Lung (tissue), 11 donors: ENCODE measurements at regions not wholly inside any gene's neighbourhood (a gene's known extent, or its start where the extent isn't known, plus 50 kb on each side); places are given as distances from the start of the nearest gene placed in this dataset.

ENCODE experiments used
- ATAC-seq: fragments of 200-7000 bp; cut with Tn5 transposase; one replicate; pipeline ENCODE4 v1.9.1; 2020; ENCODE audit warnings: moderate number of reproducible peaks; ENCODE audit not compliant: insufficient read depth, low FRiP score
- DNase-seq, 3 donors: peaks; one replicate each; pipeline ENCODE4 v3.0.0-alpha.2; 2013 to 2017
- H3K27ac ChIP-seq, 2 donors: one replicate each; pipeline ENCODE4 v1.5.1; 2013; ENCODE audit warnings: mild to moderate bottlenecking in 2 of 2, moderate library complexity in 2 of 2, control low read depth in 1 of 2, inconsistent platforms in 1 of 2, low read depth in 1 of 2, low read length in 1 of 2
- H3K27me3 ChIP-seq, 3 donors: one replicate each; pipeline ENCODE4 v1.5.1; 2013; ENCODE audit warnings: low read length in 2 of 3; ENCODE audit not compliant: control insufficient read depth in 3 of 3, insufficient read depth in 3 of 3
- H3K36me3 ChIP-seq, 4 donors: one replicate each; pipeline ENCODE4 v1.5.1; 2013; ENCODE audit warnings: low read length in 4 of 4, mild to moderate bottlenecking in 1 of 4, moderate library complexity in 1 of 4; ENCODE audit not compliant: control insufficient read depth in 4 of 4, insufficient read depth in 4 of 4
- H3K4me1 ChIP-seq, 5 donors: one replicate each; pipeline ENCODE4 v1.5.1; 2013; ENCODE audit warnings: low read length in 5 of 5, mild to moderate bottlenecking in 2 of 5, moderate library complexity in 1 of 5; ENCODE audit not compliant: control insufficient read depth in 5 of 5, insufficient read depth in 5 of 5
- H3K4me3 ChIP-seq: one replicate; pipeline ENCODE4 v1.5.1; 2013; ENCODE audit warnings: mild to moderate bottlenecking, control low read depth, moderate library complexity
- H3K9ac ChIP-seq, 2 donors: one replicate each; pipeline ENCODE4 v1.5.1; 2013; ENCODE audit warnings: low read length in 2 of 2, control low read depth in 1 of 2; ENCODE audit not compliant: insufficient read depth in 1 of 2
- H3K9me3 ChIP-seq, 4 donors: one replicate each; pipeline ENCODE4 v1.5.1; 2013; ENCODE audit warnings: low read length in 3 of 4, mild to moderate bottlenecking in 1 of 4, moderate library complexity in 1 of 4; ENCODE audit not compliant: control insufficient read depth in 4 of 4, insufficient read depth in 3 of 4
- WGBS, 2 donors: extraction: QIAGEN DNeasy Blood & Tissue Kit; methylation state at CpG; one replicate each; pipeline ENCODE4 v1.1.7; 2013; 5-methylcytosine and 5-hydroxymethylcytosine counted together
- TF ChIP-seq, protein P1 (sequence below): IDR thresholded peaks from 2 replicates; pipeline ENCODE4 v1.5.1; 2012; ENCODE audit warnings: mild to moderate bottlenecking; ENCODE audit errors: control extremely low read depth, extremely low read depth
- donor health status: control.
- donor health status: control.
- donor health status: Bipolar disorder and iron deficiency.
- donor health status: healthy.
- donor health status: DM: yes; HTN: yes; CAD: no.

DNA sequence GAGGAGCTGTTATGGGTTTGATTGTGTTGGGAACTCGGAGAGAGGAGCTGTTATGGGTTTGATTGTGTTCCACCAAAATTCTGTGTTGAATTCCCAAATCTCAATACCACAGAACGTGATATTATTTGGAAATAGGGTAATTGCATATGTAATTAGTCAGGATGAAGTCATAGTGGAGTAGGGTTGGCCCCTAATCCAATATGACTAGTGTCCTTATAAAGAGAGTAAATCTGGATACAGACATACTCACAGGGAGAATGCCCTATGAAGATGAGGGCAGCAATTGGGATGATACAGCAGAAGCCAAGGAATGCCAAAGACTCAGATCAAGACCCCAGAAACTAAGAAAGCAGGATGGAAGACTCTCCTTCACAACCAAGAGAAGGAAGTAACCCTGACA is 1023.2 kb upstream of the ZEB2 start:
- Histone ChIP-seq H3K4me3 (no peak overlapping the region), H3K4me1 (no peaks in the 10 kb centered on the region), H3K9ac (no peak overlapping the region), H3K27me3 (no peaks in the 10 kb centered on the region), H3K27ac (no peak overlapping the region), H3K36me3 (no peaks in the 10 kb centered on the region), H3K9me3 (no peaks in the 10 kb centered on the region)
- TF ChIP-seq, protein P1, sequence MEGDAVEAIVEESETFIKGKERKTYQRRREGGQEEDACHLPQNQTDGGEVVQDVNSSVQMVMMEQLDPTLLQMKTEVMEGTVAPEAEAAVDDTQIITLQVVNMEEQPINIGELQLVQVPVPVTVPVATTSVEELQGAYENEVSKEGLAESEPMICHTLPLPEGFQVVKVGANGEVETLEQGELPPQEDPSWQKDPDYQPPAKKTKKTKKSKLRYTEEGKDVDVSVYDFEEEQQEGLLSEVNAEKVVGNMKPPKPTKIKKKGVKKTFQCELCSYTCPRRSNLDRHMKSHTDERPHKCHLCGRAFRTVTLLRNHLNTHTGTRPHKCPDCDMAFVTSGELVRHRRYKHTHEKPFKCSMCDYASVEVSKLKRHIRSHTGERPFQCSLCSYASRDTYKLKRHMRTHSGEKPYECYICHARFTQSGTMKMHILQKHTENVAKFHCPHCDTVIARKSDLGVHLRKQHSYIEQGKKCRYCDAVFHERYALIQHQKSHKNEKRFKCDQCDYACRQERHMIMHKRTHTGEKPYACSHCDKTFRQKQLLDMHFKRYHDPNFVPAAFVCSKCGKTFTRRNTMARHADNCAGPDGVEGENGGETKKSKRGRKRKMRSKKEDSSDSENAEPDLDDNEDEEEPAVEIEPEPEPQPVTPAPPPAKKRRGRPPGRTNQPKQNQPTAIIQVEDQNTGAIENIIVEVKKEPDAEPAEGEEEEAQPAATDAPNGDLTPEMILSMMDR, result no peak
- no peak for DNase-seq
- no peak for ATAC-seq
- WGBS, 2 donors, result 82 to 83% methylated on average over 2 of the region's 2 CpGs

DNA sequence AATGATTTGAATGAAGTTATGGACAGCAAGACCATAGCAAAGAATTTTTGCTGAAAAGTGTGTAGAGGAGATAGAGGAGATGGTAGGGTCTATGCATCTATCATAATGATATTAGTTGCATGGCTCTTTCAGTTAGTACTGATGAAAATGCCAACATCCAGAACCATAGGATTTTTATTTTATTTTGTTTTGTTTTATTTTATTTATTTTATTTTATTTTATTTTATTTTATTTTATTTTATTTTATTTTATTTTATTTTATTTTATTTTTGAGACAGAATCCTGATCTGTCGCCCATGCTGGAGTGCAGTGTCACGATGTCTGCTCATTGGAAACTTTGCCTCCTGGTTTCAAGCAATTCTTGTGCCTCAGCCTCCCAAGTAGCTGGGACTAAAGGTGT is 1021.1 kb upstream of the ZEB2 start:
- WGBS, 2 donors, result 96 to 98% methylated on average over 2 of the region's 2 CpGs
- no peaks in the 10 kb centered on the region for H3K27me3 ChIP-seq
- no peaks in the 10 kb centered on the region for H3K4me1 ChIP-seq
- TF ChIP-seq, protein P1, result no peak
- H3K9ac ChIP-seq, result no peak overlapping the region
- no peaks in the 10 kb centered on the region for H3K36me3 ChIP-seq
- H3K9me3 ChIP-seq, result no peaks in the 10 kb centered on the region
- H3K4me3 ChIP-seq, result no peak overlapping the region
- ATAC-seq, result no peak
- H3K27ac ChIP-seq, result no peak overlapping the region
- DNase-seq, result no peak

DNA sequence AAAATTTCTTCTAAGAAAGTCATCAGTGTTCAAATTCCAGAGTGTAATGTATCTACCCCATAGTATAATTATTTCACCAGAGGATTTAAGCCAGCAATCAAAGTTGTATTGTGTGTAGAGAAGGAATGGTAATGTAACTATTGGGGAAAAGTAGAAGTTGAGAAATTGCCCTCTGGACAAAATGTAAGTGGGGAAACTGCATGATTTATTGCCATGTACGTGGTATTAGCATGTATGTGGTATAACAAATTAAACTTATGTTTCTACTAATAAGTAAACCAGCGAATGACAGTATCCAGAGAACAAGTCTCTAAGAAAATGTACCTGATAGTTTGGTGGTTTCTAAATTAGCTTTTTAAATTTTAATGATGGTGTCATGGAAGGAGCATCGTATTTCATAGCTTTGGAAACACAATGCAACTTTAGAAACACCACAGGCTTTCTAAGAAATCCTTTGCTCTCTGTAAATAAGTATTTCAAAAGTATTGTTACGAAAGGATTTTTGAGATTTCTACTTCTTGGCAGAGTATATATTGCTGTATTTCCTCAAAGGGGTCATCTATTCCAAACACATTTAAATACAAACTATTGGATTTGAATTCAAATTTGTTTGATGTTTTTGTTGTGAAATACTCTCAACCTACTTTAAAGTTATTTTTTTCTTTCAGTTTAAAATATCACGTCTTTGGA is 1018.9 kb upstream of the ZEB2 start:
- DNase-seq (peak in 1 of 3 donors; percentile 43), ATAC-seq (no peak)
- 76 to 81% methylated on average over 5 of the region's 5 CpGs for WGBS, 2 donors
- TF ChIP-seq, protein P1, result no peak
- Histone ChIP-seq H3K4me1 (no peaks in the 10 kb centered on the region), H3K27me3 (no peaks in the 10 kb centered on the region), H3K27ac (no peak overlapping the region), H3K9ac (no peak overlapping the region), H3K36me3 (no peaks in the 10 kb centered on the region), H3K9me3 (no peaks in the 10 kb centered on the region), H3K4me3 (no peak overlapping the region)

DNA sequence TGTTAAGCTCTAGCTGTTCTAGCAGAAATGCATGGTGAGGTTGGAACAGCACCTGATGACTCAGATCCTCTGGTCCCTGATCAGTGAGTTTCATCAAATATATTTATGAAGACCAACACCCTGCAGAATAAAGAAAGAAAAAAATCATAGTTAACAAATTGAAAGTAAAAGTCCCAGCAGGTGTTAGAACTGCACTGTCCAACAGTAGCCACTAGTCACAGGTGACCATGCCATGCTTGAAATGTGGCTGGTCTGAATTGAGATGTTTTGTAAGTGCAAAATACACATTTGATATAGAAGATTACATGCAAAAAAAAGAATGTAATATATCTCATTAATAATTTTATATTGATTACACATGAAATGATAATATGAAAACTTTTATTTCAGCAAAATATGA is 1010.7 kb upstream of the ZEB2 start:
- H3K9ac ChIP-seq, result no peak overlapping the region
- TF ChIP-seq, protein P1, result no peak
- ATAC-seq, result no peak

More for the DNA sequence above, 1010.7 kb upstream of the ZEB2 start:
- no peak overlapping the region for H3K27ac ChIP-seq
- H3K4me3 ChIP-seq, result no peak overlapping the region
- H3K27me3 ChIP-seq, result no peaks in the 10 kb centered on the region
- no peaks in the 10 kb centered on the region for H3K36me3 ChIP-seq
- no peaks in the 10 kb centered on the region for H3K4me1 ChIP-seq
- H3K9me3 ChIP-seq, result no peaks in the 10 kb centered on the region
- no peak for DNase-seq
